Left ventricle myocardium inferior (tissue), 1 donor: ENCODE measurements at regions not wholly inside any gene's neighbourhood (a gene's known extent, or its start where the extent isn't known, plus 50 kb on each side); places are given as distances from the start of the nearest gene placed in this dataset.

Experiments
- DNase-seq: peaks from one replicate; pipeline ENCODE4 v3.0.0-alpha.2; 2020
- H3K27ac ChIP-seq: fragments of 200-600 bp; replicated peaks from 2 replicates; pipeline ENCODE4 v1.8.0; 2021
- H3K27me3 ChIP-seq: fragments of 200-600 bp; 2 replicates; pipeline ENCODE4 v1.8.0; 2021; ENCODE audit warnings: low read depth
- H3K36me3 ChIP-seq: fragments of 200-600 bp; 2 replicates; pipeline ENCODE4 v1.8.0; 2021
- H3K4me1 ChIP-seq: fragments of 200-600 bp; 2 replicates; pipeline ENCODE4 v1.8.0; 2021
- H3K4me3 ChIP-seq: fragments of 200-600 bp; 2 replicates; pipeline ENCODE4 v1.8.0; 2021; ENCODE audit warnings: mild to moderate bottlenecking, moderate library complexity
- H3K9me3 ChIP-seq: fragments of 200-600 bp; replicated peaks from 2 replicates; pipeline ENCODE4 v1.8.0; 2021
- CTCF ChIP-seq: fragments of 200-600 bp; IDR thresholded peaks from 2 replicates; pipeline ENCODE4 v1.8.0; 2021; ENCODE audit warnings: antibody characterized with exemption, mild to moderate bottlenecking, borderline replicate concordance
- intact Hi-C: fragments of 100-400 bp; cut with micrococcal nuclease; formaldehyde crosslinking; loops from one replicate; pipeline ENCODE4 v1.11.0; 2022
- donor health status: DM: no; HTN: yes; CAD: no; lungs with severe emphysema.

DNA sequence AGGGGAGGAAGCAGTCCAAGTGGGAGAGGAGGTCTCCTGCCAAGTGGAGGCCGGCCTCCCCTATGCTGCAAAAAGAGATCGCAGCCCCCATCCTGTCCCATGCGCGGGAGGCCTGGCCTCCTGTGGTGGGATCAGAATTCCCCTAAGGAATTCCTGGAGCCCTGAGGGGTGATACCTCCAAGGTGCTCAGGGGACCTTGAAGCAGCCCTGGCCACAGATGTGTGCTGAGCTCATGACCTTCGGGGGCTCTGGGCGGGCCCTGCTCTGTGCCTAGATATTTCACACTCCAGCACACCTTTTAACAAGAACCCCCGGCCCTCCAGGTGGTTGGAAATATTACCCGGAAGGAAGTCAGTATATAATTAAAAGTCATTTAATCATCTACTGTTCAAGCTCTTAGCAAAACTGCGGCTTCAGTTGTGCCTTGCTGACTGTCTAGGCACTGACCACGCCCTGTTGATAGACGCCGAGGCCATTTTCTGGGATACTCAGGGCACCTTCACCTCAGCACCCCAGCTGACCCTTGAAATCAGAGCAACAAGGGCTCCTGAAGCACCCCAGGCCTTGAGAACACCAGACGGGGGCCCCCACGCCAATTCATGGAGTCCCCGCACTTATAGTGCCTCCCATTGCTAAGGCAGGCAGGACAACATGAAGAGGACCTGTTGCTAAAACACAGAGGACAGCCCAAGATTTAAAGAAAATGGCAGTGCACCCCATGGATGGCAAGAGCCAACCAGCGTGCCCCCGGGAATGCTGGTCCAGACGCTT, 119.1 kb downstream of the NDUFA10 start:
- H3K27me3 ChIP-seq: no peaks in the 10 kb centered on the region
- H3K4me3 ChIP-seq: no peak overlapping the region
- DNase-seq: no peak

DNA sequence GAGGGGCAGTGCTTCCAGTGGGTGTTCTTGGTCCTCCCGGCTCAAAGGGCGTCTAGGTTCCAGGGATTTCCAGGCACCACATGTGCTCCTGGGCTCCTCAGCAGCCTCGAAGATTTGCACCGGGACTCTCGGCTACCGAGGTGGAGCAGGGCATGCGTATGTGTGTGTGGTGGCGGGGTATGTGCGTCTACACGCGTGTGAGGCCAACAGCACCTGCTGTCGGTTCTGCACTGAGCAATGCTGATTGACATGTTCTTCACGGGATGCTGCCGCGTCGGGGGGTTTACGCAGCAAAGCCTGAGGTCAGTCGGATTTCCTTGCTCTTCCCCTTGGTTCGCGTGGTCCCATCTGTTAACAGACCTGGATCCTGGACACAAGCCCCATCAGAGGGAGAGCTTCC, 119.8 kb downstream of the NDUFA10 start:
- Histone ChIP-seq H3K36me3 (no peaks in the 10 kb centered on the region), H3K4me1 (no peaks in the 10 kb centered on the region), H3K27me3 (no peaks in the 10 kb centered on the region), H3K4me3 (no peak overlapping the region), H3K9me3 (peaks cover 5% of the 10 kb centered on the region), H3K27ac (no peak overlapping the region)
- DNase-seq: no peak
- intact Hi-C loops: no loop called here
- TF ChIP-seq CTCF: no peak

More for the DNA sequence above, 119.1 kb downstream of the NDUFA10 start:
- H3K36me3 ChIP-seq: no peaks in the 10 kb centered on the region
- no peak overlapping the region for H3K27ac ChIP-seq
- intact Hi-C loops: no loop called here
- H3K9me3 ChIP-seq: peaks cover 5% of the 10 kb centered on the region
- H3K4me1 ChIP-seq: peaks cover 4% of the 10 kb centered on the region
- no peak for TF ChIP-seq CTCF

DNA sequence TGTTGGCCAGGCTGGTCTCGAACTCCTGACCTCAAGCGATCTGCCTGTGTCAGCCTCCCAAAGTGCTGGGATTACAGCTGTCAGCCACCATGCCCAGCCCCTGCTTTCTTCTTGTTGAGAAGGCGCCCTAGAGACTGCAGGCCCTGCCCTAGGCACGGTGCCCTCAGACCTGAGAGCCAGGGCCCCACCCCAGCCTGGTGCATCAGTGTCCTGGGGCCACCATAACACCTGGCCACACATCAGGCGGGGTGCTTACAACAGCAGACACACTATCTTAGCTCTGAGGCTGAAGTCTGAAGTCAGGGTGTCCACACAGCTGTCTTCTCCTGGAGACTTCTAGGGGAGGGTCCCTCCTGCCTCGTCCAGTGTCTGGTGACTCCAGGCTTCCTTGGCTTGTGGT, 120.6 kb downstream of the NDUFA10 start:
- no peaks in the 10 kb centered on the region for H3K27me3 ChIP-seq
- H3K27ac ChIP-seq: no peak overlapping the region
- DNase-seq: no peak
- no peak for TF ChIP-seq CTCF
- H3K9me3 ChIP-seq: peaks cover 5% of the 10 kb centered on the region
- no peaks in the 10 kb centered on the region for H3K4me1 ChIP-seq
- intact Hi-C loops: no loop called here
- no peaks in the 10 kb centered on the region for H3K36me3 ChIP-seq
- H3K4me3 ChIP-seq: no peak overlapping the region

- H3K27me3 ChIP-seq: no peaks in the 10 kb centered on the region
- H3K36me3 ChIP-seq: no peaks in the 10 kb centered on the region
- H3K4me3 ChIP-seq: no peak overlapping the region
- no peak for TF ChIP-seq CTCF
- no peak for DNase-seq
- H3K4me1 ChIP-seq: no peaks in the 10 kb centered on the region
- intact Hi-C loops: no loop called here
- H3K9me3 ChIP-seq: peaks cover 5% of the 10 kb centered on the region
- H3K27ac ChIP-seq: no peak overlapping the region
These were observed 121.3 kb downstream of the NDUFA10 start for GRCh38 chr2:239903803-239904202.

DNA sequence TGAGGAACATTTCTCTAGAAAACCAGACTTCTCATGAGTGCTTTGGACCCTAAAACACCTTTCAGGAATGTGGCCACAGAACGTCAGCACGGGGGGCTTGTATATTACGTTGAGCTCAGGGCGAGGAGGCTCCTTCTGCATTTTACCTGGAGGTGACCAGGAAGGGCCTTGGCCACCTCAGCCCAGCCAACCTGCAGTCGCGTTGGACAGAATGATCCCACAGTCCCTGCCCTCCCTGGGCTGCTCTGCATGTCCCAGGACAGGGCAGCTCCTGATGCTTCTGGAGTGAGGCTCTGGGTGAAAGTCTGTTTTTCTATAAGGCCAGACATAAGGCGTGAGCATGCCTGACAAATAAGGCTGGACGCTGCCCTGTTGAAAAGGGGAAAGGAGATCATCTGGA, 121.9 kb downstream of the NDUFA10 start:
- Histone ChIP-seq H3K36me3 (no peaks in the 10 kb centered on the region), H3K4me3 (no peak overlapping the region), H3K27ac (no peak overlapping the region), H3K27me3 (peaks cover 4% of the 10 kb centered on the region), H3K4me1 (no peaks in the 10 kb centered on the region), H3K9me3 (peaks cover 5% of the 10 kb centered on the region)
- no peak for DNase-seq
- no peak for TF ChIP-seq CTCF
- intact Hi-C loops: no loop called here
